ENCODE measurements at regions not wholly inside any gene's neighbourhood (a gene's known extent, or its start where the extent isn't known, plus 50 kb on each side); places are given as distances from the start of the nearest gene placed in this dataset.

DNA sequence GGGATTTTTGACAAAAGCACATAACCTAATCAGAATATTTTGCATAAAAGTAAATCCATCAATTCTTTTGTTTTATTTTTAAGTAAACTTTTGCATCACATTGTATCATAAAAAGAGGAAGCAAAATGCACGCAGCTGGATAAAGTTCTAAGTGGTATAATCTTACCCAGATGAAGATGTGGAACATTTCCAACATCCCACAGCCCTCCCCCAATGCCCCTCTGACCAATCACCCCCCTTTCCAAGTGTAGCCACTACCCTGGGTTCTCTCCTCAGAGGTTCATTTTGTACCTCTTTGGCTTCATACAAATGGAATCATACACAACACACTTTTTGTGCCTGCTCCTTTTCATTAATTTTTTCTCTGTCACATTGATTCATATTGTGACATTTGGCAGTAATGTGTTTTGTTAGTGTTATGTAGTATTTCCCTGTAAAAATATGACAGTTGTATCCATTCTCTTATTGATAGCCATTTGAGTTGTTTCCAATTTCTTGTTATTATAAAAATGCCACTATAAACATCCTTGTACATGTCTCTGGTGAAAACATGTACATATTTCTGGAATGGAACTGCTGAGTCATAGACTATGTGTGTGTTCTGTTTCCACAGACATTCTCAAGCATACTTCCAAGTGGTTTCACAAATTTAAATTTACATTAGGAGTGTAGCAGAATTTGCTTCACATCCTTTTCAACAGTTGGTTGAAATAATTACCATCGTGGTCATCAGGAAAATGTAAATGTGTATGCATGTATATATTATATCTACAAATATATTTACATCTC lies 92.9 kb upstream of the SYNDIG1 start:
- TF ChIP-seq, protein P1, sequence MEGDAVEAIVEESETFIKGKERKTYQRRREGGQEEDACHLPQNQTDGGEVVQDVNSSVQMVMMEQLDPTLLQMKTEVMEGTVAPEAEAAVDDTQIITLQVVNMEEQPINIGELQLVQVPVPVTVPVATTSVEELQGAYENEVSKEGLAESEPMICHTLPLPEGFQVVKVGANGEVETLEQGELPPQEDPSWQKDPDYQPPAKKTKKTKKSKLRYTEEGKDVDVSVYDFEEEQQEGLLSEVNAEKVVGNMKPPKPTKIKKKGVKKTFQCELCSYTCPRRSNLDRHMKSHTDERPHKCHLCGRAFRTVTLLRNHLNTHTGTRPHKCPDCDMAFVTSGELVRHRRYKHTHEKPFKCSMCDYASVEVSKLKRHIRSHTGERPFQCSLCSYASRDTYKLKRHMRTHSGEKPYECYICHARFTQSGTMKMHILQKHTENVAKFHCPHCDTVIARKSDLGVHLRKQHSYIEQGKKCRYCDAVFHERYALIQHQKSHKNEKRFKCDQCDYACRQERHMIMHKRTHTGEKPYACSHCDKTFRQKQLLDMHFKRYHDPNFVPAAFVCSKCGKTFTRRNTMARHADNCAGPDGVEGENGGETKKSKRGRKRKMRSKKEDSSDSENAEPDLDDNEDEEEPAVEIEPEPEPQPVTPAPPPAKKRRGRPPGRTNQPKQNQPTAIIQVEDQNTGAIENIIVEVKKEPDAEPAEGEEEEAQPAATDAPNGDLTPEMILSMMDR (IDR thresholded peaks at IDR 0.05; ENCODE audit: low read depth, low read length, missing control alignments), result no peak
- Histone ChIP-seq H3K4me3 (ENCODE audit: low read depth, low read length) (no peak overlapping the region), H3K27ac (no peak overlapping the region), H3K27me3 (replicated peaks) (no peaks in the 10 kb centered on the region), H3K36me3 (replicated peaks) (no peaks in the 10 kb centered on the region)
- in situ Hi-C loops (cut with HindIII; ENCODE audit: low pct_ligation_motif_present, low sequenced_read_pairs), result no loop called here
- no peak for DNase-seq

- TF ChIP-seq, protein P1 (IDR thresholded peaks at IDR 0.05; ENCODE audit: low read depth, low read length, missing control alignments), result no peak
- no peak overlapping the region for H3K27ac ChIP-seq
- in situ Hi-C loops (cut with HindIII; ENCODE audit: low pct_ligation_motif_present, low sequenced_read_pairs), result no loop called here
- DNase-seq, result no peak
- H3K36me3 ChIP-seq (replicated peaks), result no peaks in the 10 kb centered on the region
- no peaks in the 10 kb centered on the region for H3K27me3 ChIP-seq (replicated peaks)
- H3K4me3 ChIP-seq (ENCODE audit: low read depth, low read length), result no peak overlapping the region
Measured at GRCh38 chr20:24373372-24373771, 96.1 kb upstream of the SYNDIG1 start.

DNA sequence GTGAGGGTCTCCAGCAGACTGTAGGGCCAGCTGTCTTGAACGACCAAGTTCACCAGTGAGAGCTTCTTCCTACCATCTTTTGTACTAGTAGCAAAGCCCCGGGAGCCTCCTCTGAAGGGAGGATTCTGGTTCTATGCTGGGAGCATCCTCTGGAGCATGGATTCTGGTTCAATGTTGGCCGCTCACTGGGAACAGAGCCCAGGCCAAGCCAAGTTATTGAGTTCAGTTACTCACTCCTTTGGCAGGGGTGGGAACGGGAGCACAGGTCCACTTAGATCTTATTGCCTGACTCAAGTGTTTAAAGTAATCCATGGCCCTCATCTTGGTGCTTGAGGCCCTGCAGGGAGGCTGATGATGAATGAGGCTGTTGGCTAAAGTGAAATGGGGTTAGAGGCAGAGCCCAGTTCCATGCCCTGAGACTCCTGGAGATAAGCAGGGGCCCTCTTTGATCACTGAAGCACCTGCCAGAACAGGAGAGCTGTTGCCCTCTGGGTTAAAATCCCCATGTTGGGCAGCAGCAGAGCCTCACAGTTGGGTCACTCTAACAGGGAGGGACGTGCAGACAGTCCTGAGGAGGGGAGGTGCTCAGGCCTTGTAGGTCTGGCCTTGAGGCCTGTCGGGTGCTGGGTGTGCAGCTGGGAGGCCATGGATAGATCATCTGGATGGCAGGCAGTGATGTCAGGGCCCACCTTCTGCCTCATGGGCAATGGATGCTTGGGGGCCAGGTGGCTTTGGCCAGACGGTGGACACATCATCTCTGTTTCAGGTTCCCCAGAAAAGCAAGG lies 98.3 kb upstream of the SYNDIG1 start:
- TF ChIP-seq, protein P1 (IDR thresholded peaks at IDR 0.05; ENCODE audit: low read depth, low read length, missing control alignments), result no peak
- in situ Hi-C loops (cut with HindIII; ENCODE audit: low pct_ligation_motif_present, low sequenced_read_pairs), result no loop called here
- Histone ChIP-seq H3K27ac (no peak overlapping the region), H3K4me3 (ENCODE audit: low read depth, low read length) (no peak overlapping the region), H3K36me3 (replicated peaks) (no peaks in the 10 kb centered on the region), H3K27me3 (replicated peaks) (no peaks in the 10 kb centered on the region)
- DNase-seq, result no peak

DNA sequence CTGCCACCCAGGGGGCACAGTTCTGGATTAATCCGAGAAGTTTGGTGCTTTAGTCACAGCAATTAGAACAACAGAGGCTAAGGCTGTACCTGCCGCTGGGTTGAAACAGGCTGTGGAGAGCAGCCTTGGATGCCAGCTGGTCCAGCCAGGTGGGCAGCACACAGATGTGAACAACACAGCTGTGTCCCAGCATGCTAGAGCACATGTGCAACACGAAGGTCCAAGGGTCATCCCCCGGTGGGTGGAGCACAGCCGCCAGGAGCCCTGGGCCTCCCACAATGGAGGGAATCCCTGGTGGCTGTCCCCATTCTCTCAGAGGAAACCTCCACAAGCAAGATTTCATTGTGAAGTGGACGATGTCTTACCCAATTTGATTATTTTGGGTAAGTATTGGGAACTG lies 99.2 kb upstream of the SYNDIG1 start:
- in situ Hi-C loops (cut with HindIII; ENCODE audit: low pct_ligation_motif_present, low sequenced_read_pairs), result no loop called here
- H3K27ac ChIP-seq, result no peak overlapping the region
- DNase-seq, result no peak
- TF ChIP-seq, protein P1 (IDR thresholded peaks at IDR 0.05; ENCODE audit: low read depth, low read length, missing control alignments), result no peak
- H3K4me3 ChIP-seq (ENCODE audit: low read depth, low read length), result no peak overlapping the region
- no peaks in the 10 kb centered on the region for H3K36me3 ChIP-seq (replicated peaks)
- no peaks in the 10 kb centered on the region for H3K27me3 ChIP-seq (replicated peaks)

GRCh38 chr20:24368253-24368652 lies 101.2 kb upstream of the SYNDIG1 start:
- no peak for DNase-seq
- Histone ChIP-seq H3K27me3 (replicated peaks) (no peaks in the 10 kb centered on the region), H3K36me3 (replicated peaks) (no peaks in the 10 kb centered on the region), H3K4me3 (ENCODE audit: low read depth, low read length) (no peak overlapping the region), H3K27ac (no peak overlapping the region)
- TF ChIP-seq, protein P1 (IDR thresholded peaks at IDR 0.05; ENCODE audit: low read depth, low read length, missing control alignments), result no peak
- in situ Hi-C loops (cut with HindIII; ENCODE audit: low pct_ligation_motif_present, low sequenced_read_pairs), result no loop called here

Measured in brain microvascular endothelial cell (primary cell).